ENCODE measurements at regions not wholly inside any gene's neighbourhood (a gene's known extent, or its start where the extent isn't known, plus 50 kb on each side); places are given as distances from the start of the nearest gene placed in this dataset.

DNA sequence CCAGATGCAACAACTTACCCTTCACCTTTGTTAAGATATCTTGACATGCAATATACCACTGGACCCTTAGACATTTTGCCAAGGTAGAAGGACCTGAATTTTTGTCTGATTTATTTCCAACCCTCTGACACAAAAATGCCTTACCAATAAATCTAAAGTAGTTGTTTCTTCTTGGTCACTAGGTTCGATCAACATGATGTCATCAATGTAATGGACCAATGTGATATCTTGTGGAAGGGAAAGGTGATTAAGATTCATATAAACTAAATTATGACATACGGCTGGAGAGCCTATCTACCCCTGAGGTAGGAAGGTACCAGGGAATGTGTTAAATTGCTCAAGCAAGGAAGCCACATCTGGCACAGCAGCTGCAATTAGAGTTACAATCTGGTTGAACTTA is 67.7 kb upstream of the SERPINE2 start:
- no peak overlapping the region for H2AFZ ChIP-seq
- H3K4me1 ChIP-seq, result no peaks in the 10 kb centered on the region
- no peaks in the 10 kb centered on the region for H3K9me3 ChIP-seq (ENCODE audit: control insufficient read depth, low read length)
- TF ChIP-seq, protein P1, sequence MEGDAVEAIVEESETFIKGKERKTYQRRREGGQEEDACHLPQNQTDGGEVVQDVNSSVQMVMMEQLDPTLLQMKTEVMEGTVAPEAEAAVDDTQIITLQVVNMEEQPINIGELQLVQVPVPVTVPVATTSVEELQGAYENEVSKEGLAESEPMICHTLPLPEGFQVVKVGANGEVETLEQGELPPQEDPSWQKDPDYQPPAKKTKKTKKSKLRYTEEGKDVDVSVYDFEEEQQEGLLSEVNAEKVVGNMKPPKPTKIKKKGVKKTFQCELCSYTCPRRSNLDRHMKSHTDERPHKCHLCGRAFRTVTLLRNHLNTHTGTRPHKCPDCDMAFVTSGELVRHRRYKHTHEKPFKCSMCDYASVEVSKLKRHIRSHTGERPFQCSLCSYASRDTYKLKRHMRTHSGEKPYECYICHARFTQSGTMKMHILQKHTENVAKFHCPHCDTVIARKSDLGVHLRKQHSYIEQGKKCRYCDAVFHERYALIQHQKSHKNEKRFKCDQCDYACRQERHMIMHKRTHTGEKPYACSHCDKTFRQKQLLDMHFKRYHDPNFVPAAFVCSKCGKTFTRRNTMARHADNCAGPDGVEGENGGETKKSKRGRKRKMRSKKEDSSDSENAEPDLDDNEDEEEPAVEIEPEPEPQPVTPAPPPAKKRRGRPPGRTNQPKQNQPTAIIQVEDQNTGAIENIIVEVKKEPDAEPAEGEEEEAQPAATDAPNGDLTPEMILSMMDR (IDR thresholded peaks at IDR 0.05), result no peak
- H3K4me3 ChIP-seq (ENCODE audit: low read depth, low read length), result no peak overlapping the region
- H3K79me2 ChIP-seq, result no peaks in the 10 kb centered on the region
- no peaks in the 10 kb centered on the region for H3K27me3 ChIP-seq (ENCODE audit: control insufficient read depth, insufficient read depth, low read length)
- H3K9ac ChIP-seq, result no peak overlapping the region
- H3K36me3 ChIP-seq (ENCODE audit: control insufficient read depth, insufficient read depth, low read length), result no peaks in the 10 kb centered on the region
- no peak overlapping the region for H3K4me2 ChIP-seq (ENCODE audit: low read length)
- H3K27ac ChIP-seq, result no peak overlapping the region

DNA sequence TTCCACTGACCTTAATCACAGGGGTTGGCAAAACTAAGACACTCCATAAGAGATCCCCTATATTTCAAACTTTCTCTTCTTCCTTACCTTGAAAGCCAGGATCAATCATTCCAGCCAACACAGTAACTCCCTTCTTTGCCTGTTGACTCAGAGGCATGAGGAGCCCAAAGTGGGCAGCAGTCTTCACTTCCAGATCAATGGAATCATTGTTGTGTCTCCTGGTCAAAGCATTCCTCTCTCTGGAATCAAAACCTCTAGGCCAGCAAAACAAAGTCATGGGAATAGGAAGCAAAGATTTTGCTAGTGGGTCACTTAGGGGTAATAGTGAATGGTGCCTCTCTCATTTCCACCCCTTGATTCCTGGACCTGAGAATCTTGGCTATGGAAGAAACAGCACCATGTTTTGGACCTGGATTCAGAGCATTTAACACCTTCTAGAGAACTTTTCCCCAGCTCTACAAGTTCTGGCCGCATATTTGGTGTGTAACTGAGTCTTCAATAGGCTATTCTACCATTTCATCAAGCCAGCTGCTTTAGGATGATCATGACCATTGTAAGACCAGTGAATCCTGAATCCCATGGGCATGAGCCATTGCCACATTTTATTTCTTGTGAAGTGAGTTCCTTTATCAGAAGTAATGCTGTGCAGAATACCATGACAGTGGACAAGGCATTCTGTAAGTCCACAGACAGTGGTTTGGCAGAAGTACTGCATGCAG is 65.7 kb upstream of the SERPINE2 start:
- H3K27me3 ChIP-seq (ENCODE audit: control insufficient read depth, insufficient read depth, low read length), result no peaks in the 10 kb centered on the region
- H3K4me1 ChIP-seq, result no peaks in the 10 kb centered on the region
- H3K36me3 ChIP-seq (ENCODE audit: control insufficient read depth, insufficient read depth, low read length), result no peaks in the 10 kb centered on the region
- no peak overlapping the region for H3K27ac ChIP-seq
- no peaks in the 10 kb centered on the region for H3K9me3 ChIP-seq (ENCODE audit: control insufficient read depth, low read length)
- no peak overlapping the region for H3K9ac ChIP-seq
- H3K4me2 ChIP-seq (ENCODE audit: low read length), result no peak overlapping the region
- H3K79me2 ChIP-seq, result no peaks in the 10 kb centered on the region
- H2AFZ ChIP-seq, result no peak overlapping the region
- no peak overlapping the region for H3K4me3 ChIP-seq (ENCODE audit: low read depth, low read length)
- TF ChIP-seq, protein P1 (IDR thresholded peaks at IDR 0.05), result no peak

DNA sequence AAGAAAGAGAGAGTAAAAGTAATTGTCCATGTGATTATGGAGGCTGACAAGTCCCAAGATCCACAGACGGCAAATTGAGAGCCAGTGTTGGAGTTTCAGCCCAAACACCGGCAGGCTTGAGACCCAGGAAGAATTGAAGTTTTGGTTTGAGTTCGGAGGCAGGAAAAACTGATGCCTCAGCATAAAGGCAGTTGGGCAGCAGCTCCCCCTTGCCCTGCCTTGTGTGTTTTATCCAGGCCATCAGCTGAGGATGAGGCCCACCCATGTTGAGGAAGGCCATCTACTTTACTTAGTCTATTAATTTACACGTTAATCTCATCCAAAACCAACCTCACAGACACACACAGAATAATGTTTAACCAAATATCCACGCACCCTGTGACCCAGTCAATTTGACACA is 64.6 kb upstream of the SERPINE2 start:
- no peak overlapping the region for H3K27ac ChIP-seq
- H3K9ac ChIP-seq, result no peak overlapping the region
- TF ChIP-seq, protein P1 (IDR thresholded peaks at IDR 0.05), result no peak
- H3K9me3 ChIP-seq (ENCODE audit: control insufficient read depth, low read length), result no peaks in the 10 kb centered on the region
- H3K4me2 ChIP-seq (ENCODE audit: low read length), result no peak overlapping the region
- no peak overlapping the region for H3K4me3 ChIP-seq (ENCODE audit: low read depth, low read length)
- H3K36me3 ChIP-seq (ENCODE audit: control insufficient read depth, insufficient read depth, low read length), result no peaks in the 10 kb centered on the region
- no peaks in the 10 kb centered on the region for H3K4me1 ChIP-seq
- H3K27me3 ChIP-seq (ENCODE audit: control insufficient read depth, insufficient read depth, low read length), result no peaks in the 10 kb centered on the region
- no peaks in the 10 kb centered on the region for H3K79me2 ChIP-seq
- H2AFZ ChIP-seq, result no peak overlapping the region

DNA sequence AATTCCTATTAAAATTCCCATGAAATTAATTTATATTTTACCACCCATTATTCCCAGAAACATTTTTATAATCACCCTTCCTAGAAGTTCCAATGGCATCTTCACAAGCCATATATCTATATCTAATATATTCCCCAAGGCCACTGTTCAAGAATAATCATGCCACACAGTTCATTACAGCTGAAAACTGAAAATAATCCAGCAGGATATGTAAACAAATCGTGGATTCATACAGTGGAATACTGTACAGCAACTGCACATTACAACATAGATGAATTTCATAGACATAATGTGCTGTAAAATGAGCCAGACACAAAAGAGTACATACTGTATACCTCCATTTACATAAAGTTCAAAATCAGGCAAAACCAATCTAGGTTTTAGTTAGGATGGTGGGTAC is 63.9 kb upstream of the SERPINE2 start:
- no peaks in the 10 kb centered on the region for H3K79me2 ChIP-seq
- H3K36me3 ChIP-seq (ENCODE audit: control insufficient read depth, insufficient read depth, low read length), result no peaks in the 10 kb centered on the region
- no peak overlapping the region for H3K4me3 ChIP-seq (ENCODE audit: low read depth, low read length)
- H3K27me3 ChIP-seq (ENCODE audit: control insufficient read depth, insufficient read depth, low read length), result no peaks in the 10 kb centered on the region
- no peaks in the 10 kb centered on the region for H3K9me3 ChIP-seq (ENCODE audit: control insufficient read depth, low read length)
- H3K27ac ChIP-seq, result no peak overlapping the region
- H3K9ac ChIP-seq, result no peak overlapping the region
- no peak overlapping the region for H2AFZ ChIP-seq
- H3K4me1 ChIP-seq, result no peaks in the 10 kb centered on the region
- H3K4me2 ChIP-seq (ENCODE audit: low read length), result no peak overlapping the region
- TF ChIP-seq, protein P1 (IDR thresholded peaks at IDR 0.05), result no peak

Data from parathyroid adenoma (tissue), 2 donors.